Pancreas (tissue), 10 donors: ENCODE measurements at regions not wholly inside any gene's neighbourhood (a gene's known extent, or its start where the extent isn't known, plus 50 kb on each side); places are given as distances from the start of the nearest gene placed in this dataset.
"Not testable (repeated sequence)": the region's sequence is repeated elsewhere in the genome, so short reads cannot be mapped to it uniquely, and the experiment has no call there.

Experiments
- ATAC-seq, 4 donors: fragments of 200-7000 bp; cut with Tn5 transposase; one replicate each; pipeline versions ENCODE4 v1.8.0 to v1.9.1; 2020; ENCODE audit warnings: mild to moderate bottlenecking in 4 of 4, moderate library complexity in 4 of 4
- DNase-seq, 6 donors: peaks; one replicate each; pipeline ENCODE4 v3.0.0-alpha.2; 2020
- FAIRE-seq: peaks from 2 replicates; lab custom pipeline; 2012; peaks lifted over from hg19 to GRCh38; lab: Jason Lieb, UNC
- H3K27ac ChIP-seq, 4 donors: fragments of 200-600 bp; sonication (generic); 1 replicate in 3 of 4; 2 replicates in 1 of 4; pipeline versions ENCODE4 v1.5.0 to v1.8.0; 2020
- H3K27me3 ChIP-seq, 4 donors: fragments of 200-600 bp; one replicate each; pipeline ENCODE4 v1.8.0; 2021
- H3K36me3 ChIP-seq, 3 donors: fragments of 200-600 bp; sonication (generic) in 1 of 3; one replicate each; pipeline versions ENCODE4 v1.5.0 to v1.8.0; 2020 to 2021
- H3K4me1 ChIP-seq, 3 donors: fragments of 200-600 bp; one replicate each; pipeline ENCODE4 v1.8.0; 2021
- H3K4me3 ChIP-seq, 4 donors: fragments of 200-600 bp; sonication (generic) in 2 of 4; one replicate each; pipeline versions ENCODE4 v1.5.0 to v1.8.0; 2020 to 2021
- H3K9me3 ChIP-seq, 4 donors: fragments of 200-600 bp; one replicate each; pipeline ENCODE4 v1.8.0; 2021
- WGBS, 2 donors: extraction: QIAGEN DNeasy Blood & Tissue Kit; methylation state at CpG; one replicate each; pipeline ENCODE4 v1.1.7; 2013; 5-methylcytosine and 5-hydroxymethylcytosine counted together
- intact Hi-C, 3 donors: fragments of 100-400 bp; cut with DNase I; formaldehyde crosslinking; loops; one replicate each; pipeline versions ENCODE4 v1.11.1 to v1.14.2; 2022
- TF ChIP-seq, protein P1 (sequence below), 4 donors: fragments of 200-600 bp; sonication (generic) in 3 of 4; IDR thresholded peaks; one replicate each; pipeline versions ENCODE4 v1.5.0 to v1.8.0; 2021; ENCODE audit warnings: antibody characterized with exemption in 4 of 4
- donor health status: healthy with polysubstance abuse.
- donor health status: DM: no; HTN: no; CAD: no; lungs with moderate emphysema.
- donor health status: DM: no; HTN: no; CAD: no.
- donor health status: control.
- donor health status: control.
- donor health status: Bipolar disorder and iron deficiency.
- donor health status: DM: yes; HTN: yes; CAD: no.
- donor health status: DM: no; HTN: no; CAD: no.
- donor health status: DM: no; HTN: no; CAD: no.
- donor health status: DM: yes; HTN: yes; CAD: no.

DNA sequence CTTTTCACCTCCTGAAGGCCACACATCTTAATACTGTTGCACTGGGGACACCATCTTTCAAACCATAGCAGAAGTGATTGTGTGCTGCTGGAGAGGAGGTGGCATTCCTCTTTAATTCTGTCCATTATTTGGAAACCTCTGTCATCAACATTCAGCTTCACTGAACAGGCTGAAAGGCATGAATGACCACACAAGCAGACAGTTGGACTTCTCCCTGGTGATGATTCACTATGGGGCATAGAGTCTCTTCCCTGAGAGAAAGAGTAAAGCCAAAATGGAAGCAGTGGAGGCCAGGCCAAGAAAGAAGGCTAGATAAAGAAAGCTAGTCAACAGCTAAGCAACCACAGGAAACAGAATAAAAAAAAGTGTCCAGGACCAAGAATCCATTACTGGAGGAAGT is 113.1 kb upstream of the VSTM2A start:
- H3K27ac ChIP-seq, result no peak overlapping the region
- DNase-seq, result no peak
- no peaks in the 10 kb centered on the region for H3K27me3 ChIP-seq
- TF ChIP-seq, protein P1, sequence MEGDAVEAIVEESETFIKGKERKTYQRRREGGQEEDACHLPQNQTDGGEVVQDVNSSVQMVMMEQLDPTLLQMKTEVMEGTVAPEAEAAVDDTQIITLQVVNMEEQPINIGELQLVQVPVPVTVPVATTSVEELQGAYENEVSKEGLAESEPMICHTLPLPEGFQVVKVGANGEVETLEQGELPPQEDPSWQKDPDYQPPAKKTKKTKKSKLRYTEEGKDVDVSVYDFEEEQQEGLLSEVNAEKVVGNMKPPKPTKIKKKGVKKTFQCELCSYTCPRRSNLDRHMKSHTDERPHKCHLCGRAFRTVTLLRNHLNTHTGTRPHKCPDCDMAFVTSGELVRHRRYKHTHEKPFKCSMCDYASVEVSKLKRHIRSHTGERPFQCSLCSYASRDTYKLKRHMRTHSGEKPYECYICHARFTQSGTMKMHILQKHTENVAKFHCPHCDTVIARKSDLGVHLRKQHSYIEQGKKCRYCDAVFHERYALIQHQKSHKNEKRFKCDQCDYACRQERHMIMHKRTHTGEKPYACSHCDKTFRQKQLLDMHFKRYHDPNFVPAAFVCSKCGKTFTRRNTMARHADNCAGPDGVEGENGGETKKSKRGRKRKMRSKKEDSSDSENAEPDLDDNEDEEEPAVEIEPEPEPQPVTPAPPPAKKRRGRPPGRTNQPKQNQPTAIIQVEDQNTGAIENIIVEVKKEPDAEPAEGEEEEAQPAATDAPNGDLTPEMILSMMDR (IDR thresholded peaks at IDR 0.05), result no peak
- H3K36me3 ChIP-seq, result no peaks in the 10 kb centered on the region
- intact Hi-C loops, result no loop called here
- no peak for FAIRE-seq
- no peaks in the 10 kb centered on the region for H3K4me1 ChIP-seq
- no peak overlapping the region for H3K4me3 ChIP-seq
- no peak for ATAC-seq
- no peaks in the 10 kb centered on the region for H3K9me3 ChIP-seq

GRCh38 chr7:54439391-54439790 is 102.8 kb upstream of the VSTM2A start:
- no peak for FAIRE-seq
- 52 to 69% methylated on average over 5 of the region's 5 CpGs for WGBS, 2 donors
- H3K4me3 ChIP-seq, result no peak overlapping the region
- H3K9me3 ChIP-seq, result no peaks in the 10 kb centered on the region
- TF ChIP-seq, protein P1 (IDR thresholded peaks at IDR 0.05), result no peak
- no peak for DNase-seq
- H3K27ac ChIP-seq, result no peak overlapping the region
- H3K36me3 ChIP-seq, result no peaks in the 10 kb centered on the region
- no peaks in the 10 kb centered on the region for H3K4me1 ChIP-seq
- H3K27me3 ChIP-seq, result no peaks in the 10 kb centered on the region
- intact Hi-C loops, result no loop called here
- ATAC-seq, result no peak

DNA sequence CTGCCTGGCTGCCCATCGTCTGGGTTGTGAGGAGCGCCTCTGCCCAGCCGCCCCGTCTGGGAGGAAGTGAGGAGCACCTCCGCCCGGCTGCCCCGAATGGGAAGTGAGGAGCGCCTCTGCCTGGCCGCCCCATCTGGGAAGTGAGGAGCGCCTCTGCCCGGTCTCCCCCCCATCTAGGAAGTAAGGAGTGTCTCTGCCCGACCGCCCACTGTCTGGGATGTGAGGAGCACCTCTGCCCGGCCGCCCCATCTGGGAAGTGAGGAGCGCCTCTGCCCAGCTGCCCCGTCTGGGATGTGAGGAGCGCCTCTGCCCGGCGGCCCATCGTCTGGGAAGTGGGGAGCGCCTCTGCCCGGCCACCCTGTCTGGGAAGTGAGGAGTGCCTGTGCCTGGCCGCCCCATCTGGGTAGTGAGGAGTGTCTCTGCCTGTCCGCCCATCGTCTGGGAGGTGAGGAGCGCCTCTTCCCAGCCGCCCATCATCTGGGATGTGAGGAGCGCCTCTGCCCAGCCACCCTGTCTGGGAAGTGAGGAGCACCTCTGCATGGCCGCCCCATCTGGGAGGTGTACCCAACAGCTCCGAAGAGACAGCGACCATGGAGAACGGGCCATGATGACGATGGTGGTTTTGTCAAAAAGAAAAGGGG is 98.0 kb upstream of the VSTM2A start:
- H3K27ac ChIP-seq, ATAC-seq, FAIRE-seq, H3K4me1 ChIP-seq, H3K27me3 ChIP-seq, intact Hi-C loops, H3K9me3 ChIP-seq, H3K4me3 ChIP-seq, H3K36me3 ChIP-seq: not testable (repeated sequence)
- peak in 2 of 6 donors; percentile 15 to 51 for DNase-seq
- 81 to 91% methylated on average over 34 of the region's 34 CpGs for WGBS, 2 donors

GRCh38 chr7:54453168-54453567 is 89.0 kb upstream of the VSTM2A start:
- H3K36me3 ChIP-seq, intact Hi-C loops, H3K27ac ChIP-seq, H3K4me1 ChIP-seq, H3K9me3 ChIP-seq, H3K27me3 ChIP-seq, ATAC-seq, DNase-seq, FAIRE-seq, H3K4me3 ChIP-seq: not testable (repeated sequence)
- 36 to 44% methylated on average over 1 of the region's 1 CpG for WGBS, 2 donors

DNA sequence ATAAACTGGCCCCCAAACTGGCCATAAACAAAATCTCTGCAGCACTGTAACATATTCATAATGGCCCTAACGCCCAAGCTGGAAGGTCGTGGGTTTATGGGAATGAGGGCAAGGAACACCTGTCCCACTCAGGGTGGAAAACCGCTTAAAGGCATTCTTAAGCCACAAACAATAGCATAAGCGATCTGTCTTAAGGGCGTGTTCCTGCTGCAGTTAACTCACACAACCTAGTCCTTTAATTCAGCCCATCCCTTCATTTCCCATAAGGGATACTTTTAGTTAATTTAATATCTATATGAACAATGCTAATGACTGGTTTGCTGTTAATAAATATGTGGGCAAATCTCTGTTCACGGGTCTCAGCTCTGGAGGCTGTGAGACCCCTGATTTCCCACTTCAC is 87.5 kb upstream of the VSTM2A start:
- ATAC-seq, FAIRE-seq, H3K4me1 ChIP-seq, H3K9me3 ChIP-seq, intact Hi-C loops, H3K36me3 ChIP-seq, DNase-seq, H3K4me3 ChIP-seq, H3K27me3 ChIP-seq, H3K27ac ChIP-seq: not testable (repeated sequence)
- WGBS, 2 donors, result 55 to 75% methylated on average over 6 of the region's 6 CpGs

DNA sequence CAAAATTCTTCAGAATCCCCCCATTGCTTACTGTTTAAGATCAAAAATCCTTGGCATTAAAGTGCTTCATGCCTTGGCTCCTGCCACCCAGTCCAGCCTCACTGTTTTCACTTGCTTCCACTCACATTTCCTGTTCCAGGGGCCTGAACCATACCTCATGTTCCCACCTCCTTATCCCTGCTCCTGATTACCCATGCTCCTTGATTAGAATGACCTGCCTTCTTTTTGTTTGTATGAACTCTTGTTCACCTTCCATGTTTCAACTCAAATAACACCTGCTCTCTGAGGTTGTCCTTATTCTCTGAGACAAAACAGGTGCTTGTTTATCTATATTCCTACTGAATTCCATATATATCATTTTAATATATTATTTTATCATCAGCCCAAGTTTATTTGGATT is 77.1 kb upstream of the VSTM2A start:
- no peak overlapping the region for H3K27ac ChIP-seq
- FAIRE-seq (no peak), ATAC-seq (no peak), DNase-seq (no peak)
- H3K9me3 ChIP-seq, result no peaks in the 10 kb centered on the region
- no peaks in the 10 kb centered on the region for H3K36me3 ChIP-seq
- H3K4me3 ChIP-seq, result no peak overlapping the region
- no peaks in the 10 kb centered on the region for H3K27me3 ChIP-seq
- H3K4me1 ChIP-seq, result no peaks in the 10 kb centered on the region
- intact Hi-C loops, result no loop called here
- TF ChIP-seq, protein P1 (IDR thresholded peaks at IDR 0.05), result no peak
